ENCODE measurements at regions not wholly inside any gene's neighbourhood (a gene's known extent, or its start where the extent isn't known, plus 50 kb on each side); places are given as distances from the start of the nearest gene placed in this dataset.

DNA sequence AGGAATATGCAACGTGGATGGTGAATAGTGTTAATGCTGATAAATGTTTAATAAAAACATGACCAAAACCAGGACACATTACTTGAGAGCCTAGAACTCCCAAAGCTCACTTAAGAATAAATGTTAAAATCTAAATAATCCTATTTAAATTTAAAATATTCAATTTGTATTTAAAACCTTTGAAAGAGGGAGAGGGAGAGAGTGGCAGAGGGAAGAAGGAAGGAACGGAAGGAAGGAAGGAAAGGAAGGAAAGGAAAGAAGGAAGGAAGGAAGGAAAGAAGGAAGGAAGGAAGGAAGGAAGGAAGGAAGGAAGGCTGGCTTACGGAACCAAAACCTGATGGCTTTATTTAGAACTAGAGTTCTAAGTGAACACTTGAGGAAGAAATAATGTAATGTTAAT, 324.1 kb upstream of the SYT4 start:
- H3K4me3 ChIP-seq (ENCODE audit: low read depth in 1 of 2, low read length in 2 of 2), result no peak overlapping the region
- H3K36me3 ChIP-seq (ENCODE audit: control insufficient read depth in 2 of 2, insufficient read depth in 2 of 2, low read length in 1 of 2), result no peaks in the 10 kb centered on the region
- H3K27ac ChIP-seq (ENCODE audit: low read depth in 2 of 2, low read length in 1 of 2), result no peak overlapping the region
- WGBS, 2 donors, result 71 to 77% methylated on average over 3 of the region's 3 CpGs
- H3K9me3 ChIP-seq (ENCODE audit: control insufficient read depth in 2 of 2, insufficient read depth in 1 of 2, low read depth in 1 of 2, low read length in 1 of 2), result no peaks in the 10 kb centered on the region
- no peaks in the 10 kb centered on the region for H3K4me1 ChIP-seq (ENCODE audit: control insufficient read depth in 2 of 2, insufficient read depth in 2 of 2, low read length in 1 of 2)
- no peaks in the 10 kb centered on the region for H3K27me3 ChIP-seq (ENCODE audit: control insufficient read depth in 1 of 2, insufficient read depth in 2 of 2, low read length in 2 of 2)

GRCh38 chr18:43605224-43605623, 327.9 kb upstream of the SYT4 start:
- H3K36me3 ChIP-seq (ENCODE audit: control insufficient read depth in 2 of 2, insufficient read depth in 2 of 2, low read length in 1 of 2), result no peaks in the 10 kb centered on the region
- no peak overlapping the region for H3K27ac ChIP-seq (ENCODE audit: low read depth in 2 of 2, low read length in 1 of 2)
- no peaks in the 10 kb centered on the region for H3K4me1 ChIP-seq (ENCODE audit: control insufficient read depth in 2 of 2, insufficient read depth in 2 of 2, low read length in 1 of 2)
- H3K4me3 ChIP-seq (ENCODE audit: low read depth in 1 of 2, low read length in 2 of 2), result no peak overlapping the region
- peaks cover 0 to 4% of the 10 kb centered on the region in 2 donors for H3K9me3 ChIP-seq (ENCODE audit: control insufficient read depth in 2 of 2, insufficient read depth in 1 of 2, low read depth in 1 of 2, low read length in 1 of 2)
- H3K27me3 ChIP-seq (ENCODE audit: control insufficient read depth in 1 of 2, insufficient read depth in 2 of 2, low read length in 2 of 2), result no peaks in the 10 kb centered on the region
- WGBS, 2 donors, result 76 to 81% methylated on average over 1 of the region's 1 CpG

DNA sequence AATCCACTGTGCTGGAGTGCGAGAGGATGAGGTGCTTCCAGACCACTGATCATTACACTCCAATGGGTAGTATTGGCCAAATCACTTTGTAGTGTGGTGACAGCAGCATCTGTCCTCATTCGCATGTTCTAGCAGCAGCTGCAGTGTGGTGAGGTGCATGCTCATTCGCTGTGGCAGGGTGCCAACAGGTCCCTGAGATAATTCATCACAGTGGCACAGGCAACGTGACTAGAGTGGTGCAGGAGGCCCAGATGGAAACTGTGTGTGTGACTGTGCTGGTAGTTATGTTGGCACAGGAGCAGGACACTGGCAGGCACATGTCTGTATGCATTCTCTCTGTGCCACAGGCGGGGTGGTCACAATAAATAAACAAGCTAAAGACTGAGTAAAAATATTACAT, 329.5 kb upstream of the SYT4 start:
- Histone ChIP-seq H3K27me3 (ENCODE audit: control insufficient read depth in 1 of 2, insufficient read depth in 2 of 2, low read length in 2 of 2) (no peaks in the 10 kb centered on the region), H3K27ac (ENCODE audit: low read depth in 2 of 2, low read length in 1 of 2) (no peak overlapping the region), H3K36me3 (ENCODE audit: control insufficient read depth in 2 of 2, insufficient read depth in 2 of 2, low read length in 1 of 2) (no peaks in the 10 kb centered on the region), H3K4me1 (ENCODE audit: control insufficient read depth in 2 of 2, insufficient read depth in 2 of 2, low read length in 1 of 2) (no peaks in the 10 kb centered on the region), H3K4me3 (ENCODE audit: low read depth in 1 of 2, low read length in 2 of 2) (no peak overlapping the region), H3K9me3 (ENCODE audit: control insufficient read depth in 2 of 2, insufficient read depth in 1 of 2, low read depth in 1 of 2, low read length in 1 of 2) (peaks cover 0 to 4% of the 10 kb centered on the region in 2 donors)
- WGBS, 2 donors, result 70 to 76% methylated on average over 5 of the region's 5 CpGs

- Histone ChIP-seq H3K4me1 (ENCODE audit: control insufficient read depth in 2 of 2, insufficient read depth in 2 of 2, low read length in 1 of 2) (no peaks in the 10 kb centered on the region), H3K27me3 (ENCODE audit: control insufficient read depth in 1 of 2, insufficient read depth in 2 of 2, low read length in 2 of 2) (no peaks in the 10 kb centered on the region), H3K36me3 (ENCODE audit: control insufficient read depth in 2 of 2, insufficient read depth in 2 of 2, low read length in 1 of 2) (no peaks in the 10 kb centered on the region), H3K4me3 (ENCODE audit: low read depth in 1 of 2, low read length in 2 of 2) (no peak overlapping the region), H3K27ac (ENCODE audit: low read depth in 2 of 2, low read length in 1 of 2) (no peak overlapping the region), H3K9me3 (ENCODE audit: control insufficient read depth in 2 of 2, insufficient read depth in 1 of 2, low read depth in 1 of 2, low read length in 1 of 2) (no peaks in the 10 kb centered on the region)
- 8% methylated on average over 2 of the region's 2 CpGs for WGBS, 2 donors
Measured at GRCh38 chr18:43620936-43621335, 343.6 kb upstream of the SYT4 start.

GRCh38 chr18:43622024-43622423, 344.7 kb upstream of the SYT4 start:
- H3K27me3 ChIP-seq (ENCODE audit: control insufficient read depth in 1 of 2, insufficient read depth in 2 of 2, low read length in 2 of 2), result no peaks in the 10 kb centered on the region

DNA sequence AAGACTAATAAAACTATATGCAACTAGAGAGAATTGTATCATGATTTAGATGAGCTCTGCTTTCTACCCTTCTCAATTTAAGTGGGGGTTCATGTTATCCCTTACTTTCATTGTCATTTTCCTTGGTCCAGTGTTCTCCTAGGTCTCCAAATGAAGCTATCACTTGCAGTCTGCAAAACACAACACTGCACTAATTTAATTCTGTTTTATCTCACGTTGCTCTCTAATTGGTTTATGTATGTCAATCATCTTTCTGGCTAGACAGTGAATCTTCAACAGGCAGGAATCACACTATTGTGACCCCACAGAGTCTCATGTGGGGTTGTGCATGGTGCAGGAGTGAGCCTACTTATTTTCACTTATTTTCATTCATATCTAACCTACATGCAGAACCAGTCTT, 348.3 kb upstream of the SYT4 start:
- Histone ChIP-seq H3K9me3 (ENCODE audit: control insufficient read depth in 2 of 2, insufficient read depth in 1 of 2, low read depth in 1 of 2, low read length in 1 of 2) (no peaks in the 10 kb centered on the region), H3K27ac (ENCODE audit: low read depth in 2 of 2, low read length in 1 of 2) (no peak overlapping the region), H3K4me1 (ENCODE audit: control insufficient read depth in 2 of 2, insufficient read depth in 2 of 2, low read length in 1 of 2) (no peaks in the 10 kb centered on the region), H3K36me3 (ENCODE audit: control insufficient read depth in 2 of 2, insufficient read depth in 2 of 2, low read length in 1 of 2) (no peaks in the 10 kb centered on the region), H3K27me3 (ENCODE audit: control insufficient read depth in 1 of 2, insufficient read depth in 2 of 2, low read length in 2 of 2) (no peaks in the 10 kb centered on the region), H3K4me3 (ENCODE audit: low read depth in 1 of 2, low read length in 2 of 2) (no peak overlapping the region)
- WGBS, 2 donors, result 46 to 54% methylated on average over 1 of the region's 1 CpG

More at GRCh38 chr18:43622024-43622423, 344.7 kb upstream of the SYT4 start:
- no peaks in the 10 kb centered on the region for H3K4me1 ChIP-seq (ENCODE audit: control insufficient read depth in 2 of 2, insufficient read depth in 2 of 2, low read length in 1 of 2)
- H3K9me3 ChIP-seq (ENCODE audit: control insufficient read depth in 2 of 2, insufficient read depth in 1 of 2, low read depth in 1 of 2, low read length in 1 of 2), result no peaks in the 10 kb centered on the region
- no peak overlapping the region for H3K27ac ChIP-seq (ENCODE audit: low read depth in 2 of 2, low read length in 1 of 2)
- WGBS, 2 donors, result 83 to 88% methylated on average over 3 of the region's 3 CpGs
- no peak overlapping the region for H3K4me3 ChIP-seq (ENCODE audit: low read depth in 1 of 2, low read length in 2 of 2)
- H3K36me3 ChIP-seq (ENCODE audit: control insufficient read depth in 2 of 2, insufficient read depth in 2 of 2, low read length in 1 of 2), result no peaks in the 10 kb centered on the region

GRCh38 chr18:43627848-43628530, 350.7 kb upstream of the SYT4 start:
- Histone ChIP-seq H3K27ac (ENCODE audit: low read depth in 2 of 2, low read length in 1 of 2) (no peak overlapping the region), H3K36me3 (ENCODE audit: control insufficient read depth in 2 of 2, insufficient read depth in 2 of 2, low read length in 1 of 2) (no peaks in the 10 kb centered on the region), H3K9me3 (ENCODE audit: control insufficient read depth in 2 of 2, insufficient read depth in 1 of 2, low read depth in 1 of 2, low read length in 1 of 2) (no peaks in the 10 kb centered on the region), H3K27me3 (ENCODE audit: control insufficient read depth in 1 of 2, insufficient read depth in 2 of 2, low read length in 2 of 2) (no peaks in the 10 kb centered on the region), H3K4me1 (ENCODE audit: control insufficient read depth in 2 of 2, insufficient read depth in 2 of 2, low read length in 1 of 2) (no peaks in the 10 kb centered on the region), H3K4me3 (ENCODE audit: low read depth in 1 of 2, low read length in 2 of 2) (no peak overlapping the region)
- 72 to 79% methylated on average over 3 of the region's 3 CpGs for WGBS, 2 donors

DNA sequence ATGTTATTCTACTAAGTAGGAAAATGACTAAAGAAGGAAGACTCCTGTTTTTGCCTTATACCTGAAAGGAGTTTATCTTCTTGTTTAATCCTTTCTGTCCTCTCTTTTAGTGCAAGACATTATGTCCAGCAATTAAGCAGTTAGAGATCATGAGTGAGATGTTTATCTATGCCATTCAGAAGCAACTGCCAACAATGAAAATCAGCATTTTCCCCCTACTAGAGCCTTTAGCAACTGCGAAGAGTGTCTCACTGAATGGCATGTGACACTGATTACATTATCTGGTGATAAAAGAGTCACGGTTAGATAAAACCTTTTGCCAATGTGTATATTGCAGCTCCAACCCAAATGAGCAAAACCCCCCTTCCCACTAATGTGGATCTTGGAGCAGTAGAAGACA, 357.7 kb upstream of the SYT4 start:
- WGBS, 2 donors, result 40 to 68% methylated on average over 2 of the region's 2 CpGs
- Histone ChIP-seq H3K4me3 (ENCODE audit: low read depth in 1 of 2, low read length in 2 of 2) (no peak overlapping the region), H3K27me3 (ENCODE audit: control insufficient read depth in 1 of 2, insufficient read depth in 2 of 2, low read length in 2 of 2) (no peaks in the 10 kb centered on the region)

DNA sequence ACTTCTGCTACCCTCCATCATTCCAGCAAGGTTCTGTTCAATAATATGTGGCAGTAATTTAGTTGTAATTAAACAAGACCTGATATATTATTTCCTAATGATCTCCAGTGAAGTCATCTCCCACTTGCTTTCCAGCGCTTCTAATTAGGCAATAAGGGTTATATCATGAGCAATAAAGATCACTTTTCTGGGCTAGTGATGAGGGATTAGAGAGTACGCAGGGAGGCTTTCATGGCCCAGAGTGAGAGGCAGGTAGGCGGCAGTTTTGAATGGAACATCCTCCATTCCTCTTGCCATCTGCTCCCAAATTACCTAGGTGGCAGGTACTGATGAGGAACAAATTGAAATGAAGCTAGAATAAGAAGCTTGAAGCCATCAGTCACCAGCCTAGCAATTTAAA, 358.1 kb upstream of the SYT4 start:
- no peaks in the 10 kb centered on the region for H3K4me1 ChIP-seq (ENCODE audit: control insufficient read depth in 2 of 2, insufficient read depth in 2 of 2, low read length in 1 of 2)
- H3K36me3 ChIP-seq (ENCODE audit: control insufficient read depth in 2 of 2, insufficient read depth in 2 of 2, low read length in 1 of 2), result no peaks in the 10 kb centered on the region
- no peak overlapping the region for H3K4me3 ChIP-seq (ENCODE audit: low read depth in 1 of 2, low read length in 2 of 2)
- WGBS, 2 donors, result 94 to 95% methylated on average over 3 of the region's 3 CpGs
- no peak overlapping the region for H3K27ac ChIP-seq (ENCODE audit: low read depth in 2 of 2, low read length in 1 of 2)
- no peaks in the 10 kb centered on the region for H3K9me3 ChIP-seq (ENCODE audit: control insufficient read depth in 2 of 2, insufficient read depth in 1 of 2, low read depth in 1 of 2, low read length in 1 of 2)
- no peaks in the 10 kb centered on the region for H3K27me3 ChIP-seq (ENCODE audit: control insufficient read depth in 1 of 2, insufficient read depth in 2 of 2, low read length in 2 of 2)

More for the DNA sequence above, 357.7 kb upstream of the SYT4 start:
- Histone ChIP-seq H3K4me1 (ENCODE audit: control insufficient read depth in 2 of 2, insufficient read depth in 2 of 2, low read length in 1 of 2) (no peaks in the 10 kb centered on the region), H3K36me3 (ENCODE audit: control insufficient read depth in 2 of 2, insufficient read depth in 2 of 2, low read length in 1 of 2) (no peaks in the 10 kb centered on the region), H3K9me3 (ENCODE audit: control insufficient read depth in 2 of 2, insufficient read depth in 1 of 2, low read depth in 1 of 2, low read length in 1 of 2) (no peaks in the 10 kb centered on the region), H3K27ac (ENCODE audit: low read depth in 2 of 2, low read length in 1 of 2) (no peak overlapping the region)

DNA sequence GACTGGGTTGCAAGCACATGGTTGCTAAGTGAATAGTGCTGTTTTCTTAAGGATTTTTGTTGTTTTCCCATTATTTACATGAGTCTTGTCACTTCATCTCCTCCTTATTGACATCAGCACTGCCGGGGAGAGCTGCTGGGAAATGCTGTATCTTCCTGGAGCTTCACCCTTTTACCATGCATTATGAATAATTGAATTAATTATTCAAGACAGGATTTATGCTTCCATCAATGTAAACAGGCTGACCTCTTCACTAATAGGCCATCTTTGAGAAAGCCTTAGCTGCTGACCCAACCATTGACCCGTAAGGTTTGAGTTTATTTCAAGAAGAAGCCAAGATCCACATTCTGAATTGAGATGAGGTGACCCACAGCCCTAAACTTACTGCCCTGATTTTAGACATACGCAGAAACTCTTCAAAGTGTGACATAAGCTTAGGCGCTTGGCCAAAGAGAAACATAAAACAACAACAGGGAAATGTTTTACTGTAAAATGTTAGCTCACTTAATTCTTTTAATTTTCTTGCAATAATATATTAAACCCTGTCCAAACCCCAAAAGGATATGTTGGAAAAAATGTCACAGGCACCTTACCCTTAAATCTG, 365.5 kb upstream of the SYT4 start:
- Histone ChIP-seq H3K9me3 (ENCODE audit: control insufficient read depth in 2 of 2, insufficient read depth in 1 of 2, low read depth in 1 of 2, low read length in 1 of 2) (no peaks in the 10 kb centered on the region), H3K36me3 (ENCODE audit: control insufficient read depth in 2 of 2, insufficient read depth in 2 of 2, low read length in 1 of 2) (no peaks in the 10 kb centered on the region), H3K4me3 (ENCODE audit: low read depth in 1 of 2, low read length in 2 of 2) (no peak overlapping the region), H3K27me3 (ENCODE audit: control insufficient read depth in 1 of 2, insufficient read depth in 2 of 2, low read length in 2 of 2) (no peaks in the 10 kb centered on the region), H3K4me1 (ENCODE audit: control insufficient read depth in 2 of 2, insufficient read depth in 2 of 2, low read length in 1 of 2) (no peaks in the 10 kb centered on the region), H3K27ac (ENCODE audit: low read depth in 2 of 2, low read length in 1 of 2) (no peak overlapping the region)
- WGBS, 2 donors, result 67 to 75% methylated on average over 4 of the region's 4 CpGs
